Astrocyte (in vitro differentiated cells and primary cell): ENCODE measurements at regions not wholly inside any gene's neighbourhood (a gene's known extent, or its start where the extent isn't known, plus 50 kb on each side); places are given as distances from the start of the nearest gene placed in this dataset.

Experiments used
- EZH2 ChIP-seq: IDR thresholded peaks from 2 replicates; pipeline ENCODE4 v1.6.1; 2012; ENCODE audit warnings: mild to moderate bottlenecking, low read length, inconsistent platforms; ENCODE audit not compliant: insufficient read depth
- TF ChIP-seq, protein P1 (sequence below): IDR thresholded peaks from 2 replicates; pipeline ENCODE4 v1.5.1; 2011; ENCODE audit warnings: low read depth, mild to moderate bottlenecking, inconsistent platforms, low read length, moderate library complexity; ENCODE audit not compliant: insufficient read depth

DNA sequence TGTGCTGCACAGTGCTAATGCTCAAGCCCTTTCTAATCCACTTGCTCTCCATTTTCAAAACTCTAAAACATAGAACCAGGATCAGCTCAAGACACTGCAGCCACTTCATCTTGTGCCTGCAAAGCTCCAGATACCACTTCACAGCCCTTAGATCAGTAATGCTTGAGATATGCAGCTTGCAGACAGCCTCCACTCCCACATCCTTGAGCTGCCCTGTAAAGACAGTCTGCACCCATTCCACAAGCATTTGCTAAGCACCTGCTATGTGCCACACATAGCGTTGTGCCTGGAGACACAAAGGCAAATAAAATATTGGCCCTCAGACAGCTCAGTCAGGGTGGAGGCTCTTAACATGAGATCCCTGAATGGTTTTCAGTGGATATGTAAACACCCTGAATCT is 192.5 kb upstream of the SNX19 start:
- TF ChIP-seq, protein P1, sequence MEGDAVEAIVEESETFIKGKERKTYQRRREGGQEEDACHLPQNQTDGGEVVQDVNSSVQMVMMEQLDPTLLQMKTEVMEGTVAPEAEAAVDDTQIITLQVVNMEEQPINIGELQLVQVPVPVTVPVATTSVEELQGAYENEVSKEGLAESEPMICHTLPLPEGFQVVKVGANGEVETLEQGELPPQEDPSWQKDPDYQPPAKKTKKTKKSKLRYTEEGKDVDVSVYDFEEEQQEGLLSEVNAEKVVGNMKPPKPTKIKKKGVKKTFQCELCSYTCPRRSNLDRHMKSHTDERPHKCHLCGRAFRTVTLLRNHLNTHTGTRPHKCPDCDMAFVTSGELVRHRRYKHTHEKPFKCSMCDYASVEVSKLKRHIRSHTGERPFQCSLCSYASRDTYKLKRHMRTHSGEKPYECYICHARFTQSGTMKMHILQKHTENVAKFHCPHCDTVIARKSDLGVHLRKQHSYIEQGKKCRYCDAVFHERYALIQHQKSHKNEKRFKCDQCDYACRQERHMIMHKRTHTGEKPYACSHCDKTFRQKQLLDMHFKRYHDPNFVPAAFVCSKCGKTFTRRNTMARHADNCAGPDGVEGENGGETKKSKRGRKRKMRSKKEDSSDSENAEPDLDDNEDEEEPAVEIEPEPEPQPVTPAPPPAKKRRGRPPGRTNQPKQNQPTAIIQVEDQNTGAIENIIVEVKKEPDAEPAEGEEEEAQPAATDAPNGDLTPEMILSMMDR = no peak
- no peak for TF ChIP-seq EZH2
